Progenitor cell of endocrine pancreas (in vitro differentiated cells): ENCODE measurements at regions not wholly inside any gene's neighbourhood (a gene's known extent, or its start where the extent isn't known, plus 50 kb on each side); places are given as distances from the start of the nearest gene placed in this dataset.

Experiments
- DNase-seq: peaks from one replicate; pipeline ENCODE4 v3.0.0; 2021; ENCODE audit warnings: low spot score; ENCODE audit not compliant: unreplicated experiment
- H3K27ac Mint-ChIP-seq: 2 replicates; pipeline ENCODE4 v1.8.0; 2021; ENCODE audit warnings: mild to moderate bottlenecking, moderate library complexity, mixed read lengths
- H3K27me3 Mint-ChIP-seq: 2 replicates; pipeline ENCODE4 v1.8.0; 2021; ENCODE audit warnings: mixed read lengths
- H3K36me3 Mint-ChIP-seq: 2 replicates; pipeline ENCODE4 v1.8.0; 2022; ENCODE audit warnings: mixed read lengths; ENCODE audit not compliant: insufficient read depth
- H3K4me1 Mint-ChIP-seq: 2 replicates; pipeline ENCODE4 v1.8.0; 2021; ENCODE audit warnings: low read depth, mixed read lengths
- H3K4me3 Mint-ChIP-seq: 2 replicates; pipeline ENCODE4 v1.8.0; 2021; ENCODE audit warnings: low read depth, mild to moderate bottlenecking, moderate library complexity, mixed read lengths
- H3K9me3 Mint-ChIP-seq: 2 replicates; pipeline ENCODE4 v1.8.0; 2021; ENCODE audit warnings: low read depth, mixed read lengths
- CTCF ChIP-seq: fragments of 200-600 bp; sonication (generic); IDR thresholded peaks from one replicate; pipeline ENCODE4 v1.5.0; 2021; ENCODE audit warnings: antibody characterized with exemption, mild to moderate bottlenecking; ENCODE audit not compliant: unreplicated experiment

DNA sequence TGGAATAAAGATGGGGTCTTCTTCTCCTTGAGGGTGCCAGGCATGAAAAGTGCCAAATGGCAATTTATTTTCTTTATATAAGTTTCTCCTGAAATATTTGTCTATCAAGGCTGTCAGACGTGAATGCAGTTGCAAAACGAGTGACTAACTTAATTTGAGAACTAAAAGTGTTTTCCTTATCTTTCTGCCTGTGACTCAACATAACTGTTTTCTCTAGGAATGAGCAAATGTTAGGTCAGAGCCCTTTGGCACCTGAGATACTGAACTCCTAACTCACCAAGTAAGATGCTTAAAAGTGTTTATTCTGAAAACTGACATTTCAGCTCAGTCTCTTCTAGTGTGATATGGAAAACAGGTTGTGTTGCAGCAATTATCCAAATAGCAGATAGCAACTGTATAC lies 197.0 kb downstream of the STK31 start:
- DNase-seq: no peak
- no peak overlapping the region for H3K27ac Mint-ChIP-seq
- H3K36me3 Mint-ChIP-seq: no peaks in the 10 kb centered on the region
- H3K9me3 Mint-ChIP-seq: no peaks in the 10 kb centered on the region
- TF ChIP-seq CTCF: no peak
- no peak overlapping the region for H3K4me3 Mint-ChIP-seq
- no peaks in the 10 kb centered on the region for H3K27me3 Mint-ChIP-seq
- H3K4me1 Mint-ChIP-seq: peaks cover 5% of the 10 kb centered on the region

GRCh38 chr7:23909426-23909825 lies 199.4 kb downstream of the STK31 start:
- no peaks in the 10 kb centered on the region for H3K36me3 Mint-ChIP-seq
- no peak for TF ChIP-seq CTCF
- peaks cover 6% of the 10 kb centered on the region for H3K4me1 Mint-ChIP-seq

GRCh38 chr7:23912065-23912464 lies 202.0 kb downstream of the STK31 start:
- peaks cover 4% of the 10 kb centered on the region for H3K4me1 Mint-ChIP-seq
- H3K36me3 Mint-ChIP-seq: no peaks in the 10 kb centered on the region

More at GRCh38 chr7:23909426-23909825, 199.4 kb downstream of the STK31 start:
- DNase-seq: no peak
- no peaks in the 10 kb centered on the region for H3K27me3 Mint-ChIP-seq
- H3K4me3 Mint-ChIP-seq: no peak overlapping the region
- peaks cover 5% of the 10 kb centered on the region for H3K9me3 Mint-ChIP-seq
- no peak overlapping the region for H3K27ac Mint-ChIP-seq

GRCh38 chr7:23913016-23913415 lies 203.0 kb downstream of the STK31 start:
- Mint-ChIP-seq H3K27ac (no peak overlapping the region), H3K4me1 (peaks cover 4% of the 10 kb centered on the region), H3K27me3 (peaks cover under 1% of the 10 kb centered on the region), H3K4me3 (no peak overlapping the region), H3K9me3 (peaks cover 5% of the 10 kb centered on the region), H3K36me3 (no peaks in the 10 kb centered on the region)
- no peak for DNase-seq
- no peak for TF ChIP-seq CTCF

More at GRCh38 chr7:23912065-23912464, 202.0 kb downstream of the STK31 start:
- Mint-ChIP-seq H3K9me3 (peaks cover 5% of the 10 kb centered on the region), H3K4me3 (no peak overlapping the region), H3K27me3 (no peaks in the 10 kb centered on the region), H3K27ac (no peak overlapping the region)
- no peak for TF ChIP-seq CTCF
- no peak for DNase-seq

GRCh38 chr7:23915236-23915635 lies 205.2 kb downstream of the STK31 start:
- Mint-ChIP-seq H3K4me1 (peaks cover 4% of the 10 kb centered on the region), H3K9me3 (peaks cover 5% of the 10 kb centered on the region), H3K36me3 (no peaks in the 10 kb centered on the region), H3K27ac (no peak overlapping the region), H3K27me3 (peaks cover 4% of the 10 kb centered on the region), H3K4me3 (no peak overlapping the region)
- no peak for TF ChIP-seq CTCF
- DNase-seq: no peak
